ENCODE measurements at regions not wholly inside any gene's neighbourhood (a gene's known extent, or its start where the extent isn't known, plus 50 kb on each side); places are given as distances from the start of the nearest gene placed in this dataset.

DNA sequence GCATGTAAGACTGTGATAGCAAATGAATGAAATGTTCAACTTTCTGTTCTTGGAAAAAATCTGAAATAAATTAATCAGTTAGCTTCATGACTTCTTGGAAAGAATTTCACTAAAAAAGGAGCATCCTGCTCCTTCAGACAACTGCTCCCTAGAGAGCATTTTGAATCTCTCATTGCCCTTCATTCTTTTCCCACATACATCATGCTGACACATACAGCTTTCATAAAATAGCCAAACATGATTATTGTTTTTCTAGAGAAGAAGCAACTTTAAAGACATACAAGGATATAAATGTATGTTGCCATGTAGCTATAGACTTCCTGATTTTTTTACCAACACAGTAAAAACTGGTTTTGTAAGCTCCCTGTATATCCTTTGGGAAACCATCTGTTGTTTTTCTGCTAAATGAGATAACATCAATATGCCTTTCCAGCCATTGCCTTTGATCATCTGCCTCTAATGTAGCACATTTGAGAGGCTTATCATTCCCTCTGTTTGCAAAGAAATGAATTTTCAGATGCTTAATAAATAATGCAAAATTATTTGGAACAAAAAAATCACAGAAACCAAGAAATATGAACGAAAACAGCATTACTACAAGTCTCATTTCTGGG is 248.2 kb upstream of the GPR149 start:
- DNase-seq, result no peak
- Histone ChIP-seq H3K27ac (no peak overlapping the region), H3K4me3 (no peak overlapping the region), H3K36me3 (no peaks in the 10 kb centered on the region), H3K4me1 (no peaks in the 10 kb centered on the region), H3K27me3 (no peaks in the 10 kb centered on the region), H3K9me3 (no peaks in the 10 kb centered on the region)
- intact Hi-C loops (cut with DNase I; ENCODE audit: low total_unique reads), result no loop called here
- in situ Hi-C loops (cut with MboI; ENCODE audit: low sequenced_read_pairs in 4 of 4), result no loop called here
- TF ChIP-seq, protein P1, sequence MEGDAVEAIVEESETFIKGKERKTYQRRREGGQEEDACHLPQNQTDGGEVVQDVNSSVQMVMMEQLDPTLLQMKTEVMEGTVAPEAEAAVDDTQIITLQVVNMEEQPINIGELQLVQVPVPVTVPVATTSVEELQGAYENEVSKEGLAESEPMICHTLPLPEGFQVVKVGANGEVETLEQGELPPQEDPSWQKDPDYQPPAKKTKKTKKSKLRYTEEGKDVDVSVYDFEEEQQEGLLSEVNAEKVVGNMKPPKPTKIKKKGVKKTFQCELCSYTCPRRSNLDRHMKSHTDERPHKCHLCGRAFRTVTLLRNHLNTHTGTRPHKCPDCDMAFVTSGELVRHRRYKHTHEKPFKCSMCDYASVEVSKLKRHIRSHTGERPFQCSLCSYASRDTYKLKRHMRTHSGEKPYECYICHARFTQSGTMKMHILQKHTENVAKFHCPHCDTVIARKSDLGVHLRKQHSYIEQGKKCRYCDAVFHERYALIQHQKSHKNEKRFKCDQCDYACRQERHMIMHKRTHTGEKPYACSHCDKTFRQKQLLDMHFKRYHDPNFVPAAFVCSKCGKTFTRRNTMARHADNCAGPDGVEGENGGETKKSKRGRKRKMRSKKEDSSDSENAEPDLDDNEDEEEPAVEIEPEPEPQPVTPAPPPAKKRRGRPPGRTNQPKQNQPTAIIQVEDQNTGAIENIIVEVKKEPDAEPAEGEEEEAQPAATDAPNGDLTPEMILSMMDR (IDR thresholded peaks at IDR 0.05 in 4 of 5, conservative IDR thresholded peaks at IDR 0.05 in 1 of 5), result no peak
- no peak for TF ChIP-seq POLR2A (IDR thresholded peaks at IDR 0.05)
- no peak for ATAC-seq

DNA sequence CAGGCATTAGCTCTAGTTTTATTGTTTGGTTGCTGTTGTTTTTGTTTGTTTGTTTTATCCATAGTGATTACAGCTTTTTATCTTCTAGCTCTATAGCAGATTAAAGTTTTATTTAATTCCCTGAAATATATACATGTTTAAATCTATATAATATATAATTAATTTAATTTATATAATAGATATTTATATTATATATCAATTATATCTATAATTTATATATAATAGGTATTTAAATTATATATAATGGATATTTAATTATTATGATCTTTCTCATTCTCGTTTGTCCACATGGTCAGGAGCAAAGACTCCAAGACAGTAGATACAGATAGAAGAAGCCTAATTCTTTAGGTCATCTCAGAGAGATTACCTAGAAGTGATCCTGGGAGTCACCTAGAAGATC is 238.8 kb upstream of the GPR149 start:
- TF ChIP-seq, protein P1 (IDR thresholded peaks at IDR 0.05 in 4 of 5, conservative IDR thresholded peaks at IDR 0.05 in 1 of 5), result no peak
- no peak for TF ChIP-seq POLR2A (IDR thresholded peaks at IDR 0.05)
- H3K36me3 ChIP-seq, result no peaks in the 10 kb centered on the region
- no peaks in the 10 kb centered on the region for H3K4me1 ChIP-seq
- no peak overlapping the region for H3K4me3 ChIP-seq
- intact Hi-C loops (cut with DNase I; ENCODE audit: low total_unique reads) (no loop called here), in situ Hi-C loops (cut with MboI; ENCODE audit: low sequenced_read_pairs in 4 of 4) (no loop called here)
- no peak for DNase-seq
- no peak overlapping the region for H3K27ac ChIP-seq
- no peaks in the 10 kb centered on the region for H3K27me3 ChIP-seq
- no peaks in the 10 kb centered on the region for H3K9me3 ChIP-seq
- no peak for ATAC-seq

DNA sequence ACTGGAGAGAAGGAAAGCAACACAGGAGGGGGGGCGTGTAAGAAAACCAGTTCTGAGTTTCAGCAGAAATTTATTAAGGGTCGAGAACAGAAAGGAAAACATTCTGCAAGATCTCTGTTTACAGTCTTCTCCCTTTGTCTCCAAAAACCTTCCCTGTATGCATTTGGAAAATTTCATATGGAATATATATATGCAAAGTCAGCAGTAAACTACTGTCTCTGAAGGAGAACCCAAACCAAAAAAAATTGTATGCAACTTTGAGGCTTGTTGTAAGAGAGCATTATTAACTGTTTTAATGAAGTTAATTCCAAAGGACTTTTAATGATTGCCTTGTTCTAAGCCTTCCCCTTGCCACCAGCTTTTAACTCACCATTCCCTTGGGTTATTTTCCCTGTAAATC is 238.2 kb upstream of the GPR149 start:
- Histone ChIP-seq H3K36me3 (no peaks in the 10 kb centered on the region), H3K9me3 (no peaks in the 10 kb centered on the region), H3K27me3 (no peaks in the 10 kb centered on the region), H3K4me3 (no peak overlapping the region), H3K4me1 (no peaks in the 10 kb centered on the region), H3K27ac (no peak overlapping the region)
- in situ Hi-C loops (cut with MboI; ENCODE audit: low sequenced_read_pairs in 4 of 4), result no loop called here
- DNase-seq, result no peak
- no peak for TF ChIP-seq POLR2A (IDR thresholded peaks at IDR 0.05)
- TF ChIP-seq, protein P1 (IDR thresholded peaks at IDR 0.05 in 4 of 5, conservative IDR thresholded peaks at IDR 0.05 in 1 of 5), result no peak
- intact Hi-C loops (cut with DNase I; ENCODE audit: low total_unique reads), result no loop called here
- no peak for ATAC-seq

DNA sequence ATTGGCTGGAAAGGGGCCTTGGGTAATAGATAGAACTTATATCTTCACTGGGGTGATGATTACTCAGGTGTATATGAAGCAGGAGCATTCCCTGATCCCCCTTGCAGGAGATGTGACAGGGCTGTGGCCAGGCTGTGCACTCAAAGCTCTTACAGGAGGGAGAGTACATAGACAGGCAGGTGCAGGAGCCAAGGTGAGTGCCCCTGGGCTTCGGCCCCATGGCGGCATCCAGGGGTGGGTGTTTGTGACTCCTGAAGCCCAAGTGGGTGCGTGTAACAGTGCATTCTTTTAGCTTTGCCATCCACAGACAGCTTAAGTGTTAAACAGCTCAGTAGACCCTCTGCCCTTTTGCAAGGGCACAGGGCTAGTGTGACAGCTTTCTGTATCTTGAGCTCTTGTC is 236.6 kb upstream of the GPR149 start:
- TF ChIP-seq POLR2A (IDR thresholded peaks at IDR 0.05), result no peak
- TF ChIP-seq, protein P1 (IDR thresholded peaks at IDR 0.05 in 4 of 5, conservative IDR thresholded peaks at IDR 0.05 in 1 of 5), result no peak
- no peaks in the 10 kb centered on the region for H3K27me3 ChIP-seq
- no peak for DNase-seq
- in situ Hi-C loops (cut with MboI; ENCODE audit: low sequenced_read_pairs in 4 of 4) (no loop called here), intact Hi-C loops (cut with DNase I; ENCODE audit: low total_unique reads) (no loop called here)
- H3K4me3 ChIP-seq, result no peak overlapping the region
- no peaks in the 10 kb centered on the region for H3K4me1 ChIP-seq
- no peak for ATAC-seq
- no peaks in the 10 kb centered on the region for H3K9me3 ChIP-seq
- H3K27ac ChIP-seq, result no peak overlapping the region
- H3K36me3 ChIP-seq, result no peaks in the 10 kb centered on the region

DNA sequence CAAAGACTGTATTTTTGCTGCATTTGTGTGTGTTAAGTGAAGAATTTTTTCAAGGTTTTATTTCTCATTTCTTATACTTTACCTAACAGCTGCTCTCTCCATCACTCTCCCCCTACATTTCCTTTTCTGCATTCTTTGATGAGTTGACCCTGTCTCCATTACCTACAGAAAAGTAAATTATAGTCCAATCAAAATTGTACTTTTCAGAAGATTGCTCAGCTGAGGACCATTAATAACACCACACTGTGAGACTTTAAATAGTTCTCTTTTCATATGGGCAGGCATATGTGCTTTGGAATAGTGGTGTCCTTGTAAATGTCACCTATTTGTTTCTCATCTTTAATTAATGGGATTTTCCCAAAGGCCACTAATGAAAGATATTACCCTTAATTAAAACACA is 234.7 kb upstream of the GPR149 start:
- ATAC-seq, result no peak
- Histone ChIP-seq H3K27ac (no peak overlapping the region), H3K27me3 (no peaks in the 10 kb centered on the region), H3K4me1 (no peaks in the 10 kb centered on the region), H3K36me3 (no peaks in the 10 kb centered on the region), H3K9me3 (no peaks in the 10 kb centered on the region), H3K4me3 (no peak overlapping the region)
- TF ChIP-seq POLR2A (IDR thresholded peaks at IDR 0.05), result no peak
- TF ChIP-seq, protein P1 (IDR thresholded peaks at IDR 0.05 in 4 of 5, conservative IDR thresholded peaks at IDR 0.05 in 1 of 5), result no peak
- DNase-seq, result no peak
- intact Hi-C loops (cut with DNase I; ENCODE audit: low total_unique reads) (no loop called here), in situ Hi-C loops (cut with MboI; ENCODE audit: low sequenced_read_pairs in 4 of 4) (no loop called here)
